Activated naive CD8-positive, alpha-beta T cell treated with anti-CD3 and anti-CD28 coated beads, Interleukin-2, amount 50 U/mL, for 24 hours (primary cell): ENCODE measurements at regions not wholly inside any gene's neighbourhood (a gene's known extent, or its start where the extent isn't known, plus 50 kb on each side); places are given as distances from the start of the nearest gene placed in this dataset.

Source experiments
- ATAC-seq: fragments of 150-1000 bp; cut with Tn5 transposase; one replicate; pipeline ENCODE4 v1.10.0; 2021
- DNase-seq: peaks from one replicate; pipeline ENCODE4 v3.0.0; 2021
- H3K27ac Mint-ChIP-seq: one replicate; pipeline ENCODE4 v1.8.0; 2021; ENCODE audit warnings: mild to moderate bottlenecking, mixed read lengths
- H3K27me3 Mint-ChIP-seq: one replicate; pipeline ENCODE4 v1.8.0; 2021; ENCODE audit warnings: mixed read lengths
- H3K36me3 Mint-ChIP-seq: one replicate; pipeline ENCODE4 v1.8.0; 2021; ENCODE audit warnings: low read depth, mixed read lengths
- H3K4me1 Mint-ChIP-seq: one replicate; pipeline ENCODE4 v1.8.0; 2021; ENCODE audit warnings: mixed read lengths
- H3K4me3 Mint-ChIP-seq: one replicate; pipeline ENCODE4 v1.8.0; 2021; ENCODE audit warnings: mild to moderate bottlenecking, moderate library complexity, mixed read lengths
- H3K9me3 Mint-ChIP-seq: one replicate; pipeline ENCODE4 v1.8.0; 2021; ENCODE audit warnings: mixed read lengths

DNA sequence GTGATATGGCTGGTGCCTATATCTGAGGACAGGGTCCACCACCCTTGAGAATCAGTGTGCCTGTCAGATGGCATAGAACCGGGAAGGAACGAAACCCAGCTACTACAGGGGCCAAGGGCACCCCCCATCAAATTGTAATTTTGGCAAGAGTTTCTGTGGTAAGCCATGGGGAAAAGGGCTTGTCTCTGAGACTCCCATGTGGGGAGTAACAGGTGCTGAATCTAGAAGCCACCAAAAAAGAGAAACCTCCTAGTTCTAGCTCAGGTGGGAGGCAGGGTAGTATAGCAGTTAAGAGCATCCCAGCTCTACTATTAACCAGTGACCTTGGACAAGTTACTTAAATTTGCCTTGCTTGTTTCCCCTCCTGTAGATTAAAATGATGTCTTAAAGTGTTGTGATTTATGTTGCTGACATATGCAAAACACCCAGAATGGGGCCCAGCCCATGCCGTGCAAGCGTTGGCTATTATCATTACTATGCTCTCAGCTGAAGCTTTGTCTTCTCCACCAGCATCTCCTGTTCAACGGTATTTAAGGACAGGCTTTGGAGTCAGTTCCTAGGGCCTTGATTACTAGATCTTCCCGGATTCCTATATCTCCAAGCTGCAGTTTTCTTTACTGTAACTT, 210.7 kb upstream of the NLRP1 start:
- Mint-ChIP-seq H3K9me3 (peaks cover 8% of the 10 kb centered on the region), H3K36me3 (peaks cover 4% of the 10 kb centered on the region), H3K4me3 (no peak overlapping the region), H3K27me3 (peaks cover 37% of the 10 kb centered on the region), H3K4me1 (no peaks in the 10 kb centered on the region), H3K27ac (no peak overlapping the region)
- ATAC-seq (no peak), DNase-seq (no peak)

DNA sequence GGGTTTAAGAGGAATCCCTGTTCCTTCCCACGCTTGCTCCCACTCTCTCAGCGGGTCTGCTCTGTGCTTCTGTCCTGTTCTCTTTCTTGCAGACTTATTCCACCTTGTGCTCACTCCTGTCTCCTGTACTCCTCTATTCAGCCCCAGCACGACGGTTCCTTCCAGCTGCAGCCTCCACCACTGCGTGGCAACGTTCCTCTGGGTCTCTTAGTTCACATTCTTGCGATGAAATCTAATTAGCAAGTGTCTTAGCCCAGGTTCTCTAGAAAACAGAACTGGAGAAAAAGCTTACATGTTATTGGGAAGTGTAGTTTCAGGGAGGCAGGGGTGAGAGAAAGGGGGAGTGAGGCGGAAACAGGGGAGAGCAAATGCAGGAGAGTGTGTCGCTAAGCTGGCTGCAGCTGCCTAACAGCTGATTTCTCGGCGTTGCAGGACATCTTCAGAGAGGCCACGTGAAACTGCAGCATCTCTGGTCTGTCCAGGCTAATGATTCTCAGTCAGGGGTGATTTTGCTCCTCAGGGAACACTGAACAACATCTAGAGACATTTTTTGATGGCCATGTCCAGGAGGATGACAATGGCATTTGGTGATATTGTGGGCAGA, 213.2 kb upstream of the NLRP1 start:
- peaks cover 35% of the 10 kb centered on the region for H3K27me3 Mint-ChIP-seq
- no peak overlapping the region for H3K4me3 Mint-ChIP-seq
- no peak overlapping the region for H3K27ac Mint-ChIP-seq
- H3K9me3 Mint-ChIP-seq = peaks cover 7% of the 10 kb centered on the region
- DNase-seq (no peak), ATAC-seq (no peak)
- H3K36me3 Mint-ChIP-seq = peaks cover 4% of the 10 kb centered on the region
- no peaks in the 10 kb centered on the region for H3K4me1 Mint-ChIP-seq

DNA sequence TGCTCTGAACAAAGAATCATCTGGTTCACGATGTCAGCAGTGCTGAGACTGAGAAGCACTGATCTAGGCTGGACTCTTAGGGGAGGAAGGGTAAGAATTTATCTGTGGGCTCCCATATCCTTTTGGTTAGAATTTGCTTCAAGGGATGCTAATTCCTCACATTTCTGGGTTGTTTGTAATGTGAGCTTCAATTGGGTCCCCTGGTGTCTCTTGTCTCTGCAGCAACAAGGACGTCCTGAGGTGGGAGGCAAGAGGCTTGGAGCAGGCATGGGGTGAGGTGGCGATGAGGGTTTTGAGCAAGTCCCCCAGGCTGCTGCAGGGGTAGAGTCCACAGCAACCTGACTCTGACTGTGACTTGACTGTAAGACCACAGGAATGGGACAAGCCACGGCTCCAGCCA, 213.8 kb upstream of the NLRP1 start:
- Mint-ChIP-seq H3K27ac (no peak overlapping the region), H3K4me1 (no peaks in the 10 kb centered on the region), H3K27me3 (peaks cover 34% of the 10 kb centered on the region), H3K9me3 (peaks cover 3% of the 10 kb centered on the region), H3K36me3 (no peaks in the 10 kb centered on the region), H3K4me3 (no peak overlapping the region)
- ATAC-seq (no peak), DNase-seq (no peak)

DNA sequence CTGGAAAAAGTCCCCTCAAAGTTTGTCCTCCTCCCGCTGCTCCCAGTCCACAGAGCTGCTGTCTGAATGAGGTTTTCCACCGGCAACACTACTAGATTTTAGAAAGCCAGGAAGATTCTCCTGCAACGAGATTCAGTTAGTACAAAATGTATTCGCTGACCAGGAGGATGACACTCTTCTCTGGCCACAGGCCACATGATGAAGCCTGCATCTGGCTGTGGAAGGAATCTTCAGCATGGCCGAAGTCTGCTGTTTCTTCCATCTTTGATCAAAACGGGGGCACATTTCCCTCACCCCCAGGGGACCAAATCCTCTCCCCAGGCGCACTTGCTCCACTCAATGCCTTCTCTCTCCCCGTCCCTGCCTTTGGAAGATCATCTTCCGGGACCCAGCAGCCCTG, 215.8 kb upstream of the NLRP1 start:
- peaks cover 12% of the 10 kb centered on the region for H3K9me3 Mint-ChIP-seq
- peaks cover 48% of the 10 kb centered on the region for H3K27me3 Mint-ChIP-seq
- no peak overlapping the region for H3K4me3 Mint-ChIP-seq

DNA sequence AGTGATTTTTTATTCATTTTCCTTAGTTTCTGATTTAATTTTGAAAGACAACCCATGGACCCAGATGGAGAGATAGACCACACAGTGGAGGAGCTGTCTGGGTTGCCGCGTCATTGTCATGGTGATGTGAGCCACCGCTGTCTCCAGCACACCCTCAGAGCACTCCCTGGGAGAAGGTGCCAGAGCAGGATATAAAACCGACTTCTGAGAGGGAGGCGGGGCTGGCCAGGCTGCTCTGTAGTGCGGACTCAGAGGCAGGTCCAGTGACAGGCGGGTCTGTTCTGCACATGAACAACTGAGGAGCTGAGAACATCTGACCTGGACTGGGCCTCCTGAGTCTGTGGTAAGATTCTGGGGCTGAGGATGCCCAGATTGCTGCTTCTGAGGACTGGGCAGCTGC, 216.3 kb upstream of the NLRP1 start:
- Mint-ChIP-seq H3K36me3 (no peaks in the 10 kb centered on the region), H3K9me3 (peaks cover 12% of the 10 kb centered on the region), H3K27me3 (peaks cover 52% of the 10 kb centered on the region), H3K4me3 (no peak overlapping the region), H3K27ac (no peak overlapping the region), H3K4me1 (no peaks in the 10 kb centered on the region)
- DNase-seq = no peak
- ATAC-seq = no peak

More for the DNA sequence above, 215.8 kb upstream of the NLRP1 start:
- ATAC-seq = no peak
- Mint-ChIP-seq H3K27ac (no peak overlapping the region), H3K36me3 (no peaks in the 10 kb centered on the region), H3K4me1 (no peaks in the 10 kb centered on the region)
- DNase-seq = no peak

DNA sequence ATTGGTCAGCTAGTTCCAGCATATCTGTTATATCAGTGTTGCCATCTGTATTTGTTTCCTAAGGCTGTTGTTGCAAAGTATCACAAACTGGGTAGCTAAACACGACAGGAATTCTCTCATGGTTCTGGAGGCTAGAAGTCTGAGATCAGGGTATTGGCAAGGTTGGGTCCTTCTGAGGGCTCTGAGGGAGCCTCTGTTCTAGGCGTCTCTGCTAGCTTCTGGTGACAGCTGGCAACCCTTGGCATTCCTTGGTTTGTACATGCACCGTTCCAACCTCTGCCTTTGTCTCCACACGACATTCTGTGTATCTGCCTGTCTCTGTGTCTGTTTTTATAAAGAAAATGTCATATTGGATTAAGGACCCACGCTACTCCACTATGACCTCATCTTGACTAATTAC, 219.9 kb upstream of the NLRP1 start:
- no peak for DNase-seq
- H3K27me3 Mint-ChIP-seq = peaks cover 45% of the 10 kb centered on the region

DNA sequence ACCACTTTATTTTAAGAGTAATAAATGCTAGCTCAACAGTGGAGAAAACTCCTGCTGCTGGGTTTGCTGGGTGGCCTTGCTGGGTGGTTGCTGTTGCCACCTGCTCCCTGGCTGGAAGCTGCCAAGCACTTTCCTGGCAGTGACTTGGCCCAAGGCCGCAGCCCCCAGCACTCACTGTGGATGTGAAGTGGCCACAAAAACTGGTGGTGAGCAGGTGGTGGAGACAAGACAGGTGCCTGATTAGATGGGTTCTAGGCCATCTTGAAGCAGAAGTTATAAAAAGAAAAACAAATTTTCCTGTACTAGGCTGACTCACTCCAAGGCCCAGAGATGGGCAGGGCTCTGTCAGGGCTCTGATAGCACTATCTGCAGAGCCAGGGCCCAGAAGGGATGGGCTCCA, 224.7 kb upstream of the NLRP1 start:
- Mint-ChIP-seq H3K9me3 (peaks cover 18% of the 10 kb centered on the region), H3K27ac (no peak overlapping the region), H3K4me1 (no peaks in the 10 kb centered on the region), H3K4me3 (no peak overlapping the region), H3K36me3 (peaks cover 5% of the 10 kb centered on the region), H3K27me3 (peaks cover 17% of the 10 kb centered on the region)
- no peak for DNase-seq
- ATAC-seq = no peak

More for the DNA sequence above, 219.9 kb upstream of the NLRP1 start:
- Mint-ChIP-seq H3K4me3 (no peak overlapping the region), H3K36me3 (no peaks in the 10 kb centered on the region), H3K27ac (no peak overlapping the region), H3K4me1 (no peaks in the 10 kb centered on the region), H3K9me3 (peaks cover 12% of the 10 kb centered on the region)
- no peak for ATAC-seq

DNA sequence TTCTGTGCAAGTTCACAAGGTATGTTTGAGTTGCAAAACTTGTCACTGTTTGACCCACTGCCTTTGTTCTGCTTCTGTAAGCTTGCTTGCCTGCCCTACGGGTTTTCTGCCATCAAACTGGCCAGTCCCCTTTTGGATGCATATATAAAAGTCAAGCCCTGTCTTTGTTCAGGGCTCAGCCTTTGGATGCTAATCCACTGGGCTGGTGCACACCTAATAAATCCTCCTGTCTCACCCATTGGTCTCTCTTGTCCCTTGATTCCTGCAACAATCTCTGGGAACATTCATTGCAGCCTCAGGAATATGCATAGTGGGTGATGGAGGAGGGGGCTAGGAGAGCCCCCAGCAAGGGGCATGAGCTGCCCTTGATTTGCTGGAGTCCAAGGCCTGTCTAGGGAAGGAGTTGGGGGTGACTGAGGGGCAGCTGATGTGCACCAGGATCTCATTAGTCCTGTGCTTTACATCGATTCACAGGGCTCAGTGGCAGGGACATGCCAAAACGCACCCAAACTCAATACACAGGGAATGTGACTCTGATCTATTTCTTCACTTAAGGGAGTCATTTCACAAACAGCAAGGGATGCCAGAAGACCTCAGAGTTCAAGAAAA, 225.4 kb upstream of the NLRP1 start:
- no peak overlapping the region for H3K4me3 Mint-ChIP-seq
- H3K27me3 Mint-ChIP-seq = peaks cover 12% of the 10 kb centered on the region
- peaks cover 17% of the 10 kb centered on the region for H3K9me3 Mint-ChIP-seq
- DNase-seq (no peak), ATAC-seq (no peak)
- no peaks in the 10 kb centered on the region for H3K4me1 Mint-ChIP-seq
- H3K36me3 Mint-ChIP-seq = peaks cover 5% of the 10 kb centered on the region
- H3K27ac Mint-ChIP-seq = no peak overlapping the region

DNA sequence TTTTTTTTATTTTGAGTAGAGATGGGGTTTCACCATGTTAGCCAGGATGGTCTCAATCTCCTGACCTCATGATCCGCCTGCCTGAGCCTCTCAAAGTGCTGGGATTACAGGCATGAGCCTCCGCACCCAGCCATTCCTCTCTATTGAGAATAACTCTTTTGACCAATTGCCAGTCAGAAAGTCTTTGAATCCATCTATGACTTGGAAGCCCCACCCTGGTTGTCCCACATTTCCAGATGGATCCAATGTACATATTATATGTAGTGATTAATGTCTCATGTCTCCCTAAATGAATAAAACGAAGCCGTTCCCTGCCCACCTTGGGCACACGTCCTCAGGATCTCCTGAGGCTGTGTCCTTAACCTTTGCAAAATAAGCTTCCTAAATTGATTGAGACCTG, 228.3 kb upstream of the NLRP1 start:
- peaks cover 4% of the 10 kb centered on the region for H3K27me3 Mint-ChIP-seq
- peaks cover 17% of the 10 kb centered on the region for H3K9me3 Mint-ChIP-seq
- no peak for DNase-seq
- no peaks in the 10 kb centered on the region for H3K4me1 Mint-ChIP-seq
- H3K4me3 Mint-ChIP-seq = no peak overlapping the region
- ATAC-seq = no peak
- H3K27ac Mint-ChIP-seq = no peak overlapping the region
- peaks cover 5% of the 10 kb centered on the region for H3K36me3 Mint-ChIP-seq

DNA sequence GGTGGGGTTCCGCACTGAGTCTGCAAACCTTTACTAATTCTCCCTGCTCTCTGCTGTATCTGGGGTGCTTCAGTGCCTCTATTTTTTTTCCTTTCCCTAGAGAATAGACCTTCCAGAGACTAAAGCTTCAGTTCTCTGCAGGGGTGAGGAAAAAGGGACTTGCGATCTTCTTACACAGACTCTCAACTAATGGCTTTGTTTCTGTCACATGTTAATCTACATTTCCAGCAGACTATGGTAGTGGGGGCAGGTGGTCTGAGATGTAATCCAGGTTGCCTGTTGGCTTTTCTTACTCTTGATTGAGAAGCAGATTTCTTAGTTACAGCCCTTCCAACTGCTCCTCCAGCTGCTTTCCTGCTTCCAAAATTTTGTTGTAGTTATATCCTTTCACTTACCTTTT, 229.0 kb upstream of the NLRP1 start:
- Mint-ChIP-seq H3K9me3 (peaks cover 17% of the 10 kb centered on the region), H3K4me1 (no peaks in the 10 kb centered on the region), H3K27ac (no peak overlapping the region), H3K27me3 (peaks cover 9% of the 10 kb centered on the region), H3K36me3 (peaks cover 5% of the 10 kb centered on the region), H3K4me3 (no peak overlapping the region)
- no peak for DNase-seq
- no peak for ATAC-seq

DNA sequence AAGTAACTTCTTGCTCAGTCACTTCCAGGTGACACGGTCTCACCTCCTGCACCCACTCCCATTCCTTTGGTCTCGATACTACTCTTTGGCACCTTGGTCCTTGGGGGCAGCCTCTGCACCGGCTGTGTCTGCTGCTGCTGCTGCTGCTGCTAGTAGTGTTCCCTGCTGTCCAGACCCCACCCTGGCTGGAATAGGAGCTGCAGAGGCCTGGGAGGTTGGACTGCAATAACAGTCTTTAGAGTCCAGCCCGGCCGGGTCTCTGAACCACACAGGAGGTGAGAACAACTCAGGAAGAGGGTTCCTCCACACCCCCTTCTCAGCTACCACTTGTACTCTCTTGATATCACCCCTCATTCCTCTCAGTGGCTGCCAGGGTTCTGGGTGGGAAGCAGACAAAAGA, 231.1 kb upstream of the NLRP1 start:
- Mint-ChIP-seq H3K9me3 (peaks cover 11% of the 10 kb centered on the region), H3K36me3 (peaks cover 5% of the 10 kb centered on the region), H3K27ac (no peak overlapping the region), H3K4me3 (no peak overlapping the region), H3K4me1 (no peaks in the 10 kb centered on the region), H3K27me3 (peaks cover 21% of the 10 kb centered on the region)
- DNase-seq (no peak), ATAC-seq (no peak)

DNA sequence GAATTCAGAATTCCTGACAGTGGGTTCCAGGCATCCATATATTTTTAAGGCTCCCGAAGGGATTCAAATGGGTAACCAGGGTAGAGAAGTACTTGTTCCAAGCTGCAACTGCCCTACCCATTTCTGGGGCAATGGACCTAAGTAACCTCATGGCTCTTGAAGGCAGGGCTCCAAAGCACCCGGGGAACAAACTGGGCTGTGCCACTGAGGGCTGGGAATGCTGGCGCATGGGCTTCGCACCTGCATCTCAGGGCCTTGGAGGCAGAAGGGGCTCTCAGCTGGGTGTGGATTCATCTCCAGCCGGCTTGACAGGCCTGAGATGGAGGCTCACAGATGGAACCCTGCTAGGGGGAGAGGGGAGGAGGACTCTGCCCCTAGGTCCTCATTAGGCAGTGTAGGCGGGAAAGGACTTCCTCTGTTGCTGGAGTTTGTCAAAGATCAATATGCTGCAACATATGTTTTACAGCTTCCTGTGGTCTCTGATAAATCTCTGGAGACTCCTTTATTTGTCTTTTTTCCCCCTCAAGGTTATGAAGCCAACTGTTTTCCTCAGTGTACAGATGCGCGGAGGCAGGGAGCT, 232.3 kb upstream of the NLRP1 start:
- no peak for DNase-seq
- Mint-ChIP-seq H3K27me3 (peaks cover 23% of the 10 kb centered on the region), H3K4me1 (peaks cover 5% of the 10 kb centered on the region), H3K27ac (no peak overlapping the region), H3K4me3 (no peak overlapping the region), H3K36me3 (no peaks in the 10 kb centered on the region), H3K9me3 (peaks cover 5% of the 10 kb centered on the region)
- ATAC-seq = no peak

DNA sequence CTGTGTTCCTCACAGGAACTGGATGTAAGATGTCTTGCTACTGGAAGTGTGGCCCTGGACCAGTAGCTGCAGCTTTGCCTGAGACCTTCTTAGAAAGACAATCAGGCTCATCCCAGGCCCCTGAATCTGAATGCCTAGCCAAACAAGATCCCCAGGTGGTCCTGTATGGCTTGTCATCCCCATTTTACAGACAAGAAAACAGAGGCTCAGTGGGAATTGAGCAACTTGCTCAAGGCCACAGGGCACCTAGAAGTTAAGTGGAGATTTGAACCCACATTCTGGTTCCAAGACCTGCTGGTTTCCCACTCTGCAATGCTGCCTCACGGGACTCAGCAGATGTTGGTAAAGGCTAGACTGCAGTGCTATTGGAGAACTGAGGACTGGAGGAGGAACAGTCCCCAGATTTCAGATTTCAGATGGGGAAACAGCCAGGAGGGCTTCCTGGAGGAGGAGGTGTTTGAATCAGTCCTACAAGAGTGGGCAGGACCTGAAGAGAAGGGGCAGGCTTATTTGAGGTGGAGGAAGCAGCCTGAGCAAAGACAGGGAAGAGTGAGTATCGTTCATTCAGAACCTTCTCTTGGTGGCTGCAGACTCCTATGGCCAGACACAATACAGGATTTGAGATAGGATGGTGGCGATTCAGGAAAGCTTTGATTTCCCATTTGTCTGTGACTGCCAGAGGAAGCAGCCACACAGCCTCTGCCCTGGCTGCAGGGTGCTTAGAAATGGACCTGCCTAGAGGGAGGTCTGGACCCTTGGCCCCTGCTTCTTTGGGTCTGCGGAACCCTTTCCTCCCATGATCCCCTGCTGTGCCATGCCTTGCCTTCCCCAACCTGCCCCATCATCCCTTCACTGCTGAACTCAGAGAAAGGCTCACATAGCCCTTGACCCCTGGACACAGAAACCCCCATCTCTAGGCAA, 233.4 kb upstream of the NLRP1 start:
- H3K27me3 Mint-ChIP-seq = peaks cover 23% of the 10 kb centered on the region
- ATAC-seq (no peak), DNase-seq (no peak)
- peaks cover 3% of the 10 kb centered on the region for H3K9me3 Mint-ChIP-seq
- H3K4me1 Mint-ChIP-seq = peaks cover 5% of the 10 kb centered on the region
- no peak overlapping the region for H3K4me3 Mint-ChIP-seq
- no peak overlapping the region for H3K27ac Mint-ChIP-seq
- no peaks in the 10 kb centered on the region for H3K36me3 Mint-ChIP-seq

DNA sequence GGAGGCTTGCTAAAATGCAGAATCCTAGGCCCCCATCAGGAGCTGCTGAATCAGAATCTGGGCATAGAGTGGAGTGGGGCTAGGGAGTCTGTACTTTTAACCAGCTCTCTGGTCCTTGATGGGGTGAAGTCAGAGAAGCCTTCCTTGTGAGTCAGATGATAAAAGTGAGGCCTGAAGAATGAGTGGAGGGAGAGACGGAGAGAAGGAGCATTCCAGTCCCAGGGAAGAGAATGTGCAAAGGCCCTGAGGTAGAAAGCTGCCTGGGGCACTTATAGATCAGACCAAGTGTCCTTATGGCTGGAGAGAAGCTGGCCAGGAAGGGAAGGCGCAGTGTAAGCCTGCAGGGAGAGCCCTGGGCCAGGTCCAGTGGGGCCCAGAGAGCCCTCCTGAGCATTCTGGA, 235.1 kb upstream of the NLRP1 start:
- H3K36me3 Mint-ChIP-seq = no peaks in the 10 kb centered on the region
- no peaks in the 10 kb centered on the region for H3K9me3 Mint-ChIP-seq
- peaks cover 5% of the 10 kb centered on the region for H3K4me1 Mint-ChIP-seq
- H3K27ac Mint-ChIP-seq = no peak overlapping the region
- H3K27me3 Mint-ChIP-seq = peaks cover 23% of the 10 kb centered on the region
- no peak overlapping the region for H3K4me3 Mint-ChIP-seq
- DNase-seq (no peak), ATAC-seq (no peak)
